ENCODE measurements at regions not wholly inside any gene's neighbourhood (a gene's known extent, or its start where the extent isn't known, plus 50 kb on each side); places are given as distances from the start of the nearest gene placed in this dataset.

GRCh38 chr1:67588178-67588855 lies 96.7 kb upstream of the GADD45A start:
- DNase-seq (ENCODE audit: low read depth, low spot score) (no peak), ATAC-seq (no peak)
- RAD21 ChIA-PET (ENCODE audit: low non-redundant PET in 1 of 2, low total read pairs in 2 of 2, uncharacterized antibody in 2 of 2, unreplicated experiment in 2 of 2), result no interaction called here
- intact Hi-C loops (cut with micrococcal nuclease), result no loop called here
- Histone ChIP-seq H3K4me2 (ENCODE audit: low read length) (no peak overlapping the region), H3K79me2 (ENCODE audit: insufficient read depth, low read length) (no peaks in the 10 kb centered on the region), H3K4me3 (replicated peaks in 1 of 2; ENCODE audit: low read depth in 1 of 2, low read length in 2 of 2) (no peak overlapping the region), H2AFZ (ENCODE audit: low read depth, low read length, poor library complexity, severe bottlenecking) (no peak overlapping the region), H3K9ac (ENCODE audit: low read length) (no peak overlapping the region), H3K9me3 (ENCODE audit: control insufficient read depth in 1 of 2, insufficient read depth in 1 of 2, low read depth in 1 of 2, low read length in 2 of 2) (no peaks in the 10 kb centered on the region), H3K36me3 (ENCODE audit: control insufficient read depth in 1 of 2, insufficient read depth in 2 of 2, low read length in 2 of 2) (no peaks in the 10 kb centered on the region), H4K20me1 (ENCODE audit: insufficient read depth) (no peaks in the 10 kb centered on the region), H3K27ac (ENCODE audit: low read depth, low read length) (no peak overlapping the region), H3K27me3 (ENCODE audit: insufficient read depth, low read length) (no peaks in the 10 kb centered on the region), H3K9me2 (ENCODE audit: insufficient read depth) (no peaks in the 10 kb centered on the region), H3K4me1 (ENCODE audit: control insufficient read depth in 1 of 2, insufficient read depth in 2 of 2, low read length in 2 of 2) (no peaks in the 10 kb centered on the region)
- POLR2A ChIA-PET, result no interaction called here
- TF ChIP-seq ZFX (IDR thresholded peaks at IDR 0.05) (no peak), TCF7L2 (IDR thresholded peaks at IDR 0.05; ENCODE audit: borderline replicate concordance, extremely low read depth, insufficient read depth, insufficient read length) (no peak), CTCF (IDR thresholded peaks at IDR 0.05 in 2 of 3, conservative IDR thresholded peaks at IDR 0.05 in 1 of 3; ENCODE audit: borderline replicate concordance in 1 of 3, insufficient read depth in 1 of 3, low read depth in 2 of 3, low read length in 2 of 3) (no peak), ZNF274 (IDR thresholded peaks at IDR 0.05; ENCODE audit: low read depth, low read length) (no peak), POLR2AphosphoS5 (IDR thresholded peaks at IDR 0.05; ENCODE audit: low read depth, low read length) (no peak), EZH2phosphoT487 (IDR thresholded peaks at IDR 0.05; ENCODE audit: borderline replicate concordance) (no peak), EZH2 (IDR thresholded peaks at IDR 0.05) (no peak), CBX3 (IDR thresholded peaks at IDR 0.05; ENCODE audit: low read depth) (no peak), POLR2A (IDR thresholded peaks at IDR 0.05; ENCODE audit: borderline replicate concordance, extremely low read depth, insufficient read depth, insufficient read length) (no peak), RAD21 (IDR thresholded peaks at IDR 0.05; ENCODE audit: low read depth) (no peak)
- TF ChIP-seq, protein P1, sequence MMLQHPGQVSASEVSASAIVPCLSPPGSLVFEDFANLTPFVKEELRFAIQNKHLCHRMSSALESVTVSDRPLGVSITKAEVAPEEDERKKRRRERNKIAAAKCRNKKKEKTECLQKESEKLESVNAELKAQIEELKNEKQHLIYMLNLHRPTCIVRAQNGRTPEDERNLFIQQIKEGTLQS (IDR thresholded peaks at IDR 0.05), result no peak
- TF ChIP-seq, protein P2, sequence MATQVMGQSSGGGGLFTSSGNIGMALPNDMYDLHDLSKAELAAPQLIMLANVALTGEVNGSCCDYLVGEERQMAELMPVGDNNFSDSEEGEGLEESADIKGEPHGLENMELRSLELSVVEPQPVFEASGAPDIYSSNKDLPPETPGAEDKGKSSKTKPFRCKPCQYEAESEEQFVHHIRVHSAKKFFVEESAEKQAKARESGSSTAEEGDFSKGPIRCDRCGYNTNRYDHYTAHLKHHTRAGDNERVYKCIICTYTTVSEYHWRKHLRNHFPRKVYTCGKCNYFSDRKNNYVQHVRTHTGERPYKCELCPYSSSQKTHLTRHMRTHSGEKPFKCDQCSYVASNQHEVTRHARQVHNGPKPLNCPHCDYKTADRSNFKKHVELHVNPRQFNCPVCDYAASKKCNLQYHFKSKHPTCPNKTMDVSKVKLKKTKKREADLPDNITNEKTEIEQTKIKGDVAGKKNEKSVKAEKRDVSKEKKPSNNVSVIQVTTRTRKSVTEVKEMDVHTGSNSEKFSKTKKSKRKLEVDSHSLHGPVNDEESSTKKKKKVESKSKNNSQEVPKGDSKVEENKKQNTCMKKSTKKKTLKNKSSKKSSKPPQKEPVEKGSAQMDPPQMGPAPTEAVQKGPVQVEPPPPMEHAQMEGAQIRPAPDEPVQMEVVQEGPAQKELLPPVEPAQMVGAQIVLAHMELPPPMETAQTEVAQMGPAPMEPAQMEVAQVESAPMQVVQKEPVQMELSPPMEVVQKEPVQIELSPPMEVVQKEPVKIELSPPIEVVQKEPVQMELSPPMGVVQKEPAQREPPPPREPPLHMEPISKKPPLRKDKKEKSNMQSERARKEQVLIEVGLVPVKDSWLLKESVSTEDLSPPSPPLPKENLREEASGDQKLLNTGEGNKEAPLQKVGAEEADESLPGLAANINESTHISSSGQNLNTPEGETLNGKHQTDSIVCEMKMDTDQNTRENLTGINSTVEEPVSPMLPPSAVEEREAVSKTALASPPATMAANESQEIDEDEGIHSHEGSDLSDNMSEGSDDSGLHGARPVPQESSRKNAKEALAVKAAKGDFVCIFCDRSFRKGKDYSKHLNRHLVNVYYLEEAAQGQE (IDR thresholded peaks at IDR 0.05; ENCODE audit: low read depth), result no peak
- TF ChIP-seq, protein P3, sequence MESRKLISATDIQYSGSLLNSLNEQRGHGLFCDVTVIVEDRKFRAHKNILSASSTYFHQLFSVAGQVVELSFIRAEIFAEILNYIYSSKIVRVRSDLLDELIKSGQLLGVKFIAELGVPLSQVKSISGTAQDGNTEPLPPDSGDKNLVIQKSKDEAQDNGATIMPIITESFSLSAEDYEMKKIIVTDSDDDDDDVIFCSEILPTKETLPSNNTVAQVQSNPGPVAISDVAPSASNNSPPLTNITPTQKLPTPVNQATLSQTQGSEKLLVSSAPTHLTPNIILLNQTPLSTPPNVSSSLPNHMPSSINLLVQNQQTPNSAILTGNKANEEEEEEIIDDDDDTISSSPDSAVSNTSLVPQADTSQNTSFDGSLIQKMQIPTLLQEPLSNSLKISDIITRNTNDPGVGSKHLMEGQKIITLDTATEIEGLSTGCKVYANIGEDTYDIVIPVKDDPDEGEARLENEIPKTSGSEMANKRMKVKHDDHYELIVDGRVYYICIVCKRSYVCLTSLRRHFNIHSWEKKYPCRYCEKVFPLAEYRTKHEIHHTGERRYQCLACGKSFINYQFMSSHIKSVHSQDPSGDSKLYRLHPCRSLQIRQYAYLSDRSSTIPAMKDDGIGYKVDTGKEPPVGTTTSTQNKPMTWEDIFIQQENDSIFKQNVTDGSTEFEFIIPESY (IDR thresholded peaks at IDR 0.05; ENCODE audit: extremely low read depth, insufficient replicate concordance, low read length), result no peak
- CTCF ChIA-PET, result interaction anchor here (1.0 kb wide), 1 partner anchor 25 kb away, joined by 3 read pairs; no protein-coding TSS in a partner anchor
- no TSS peak for BruUV-seq (replicated peaks)
